ENCODE measurements at regions not wholly inside any gene's neighbourhood (a gene's known extent, or its start where the extent isn't known, plus 50 kb on each side); places are given as distances from the start of the nearest gene placed in this dataset.

GRCh38 chr4:74541667-74542066, 96.7 kb downstream of the AREG start:
- TF ChIP-seq MAX (IDR thresholded peaks at IDR 0.05; ENCODE audit: low read depth, low read length) (no peak), POLR2A (IDR thresholded peaks at IDR 0.05; ENCODE audit: extremely low read depth, insufficient read length) (no peak), CTCF (IDR thresholded peaks at IDR 0.05; ENCODE audit: low read depth, low read length) (no peak), MYC (IDR thresholded peaks at IDR 0.05; ENCODE audit: low read depth, low read length) (no peak)
- H3K4me3 ChIP-seq (ENCODE audit: low read depth, low read length): no peak overlapping the region
- no peak for DNase-seq (ENCODE audit: low read depth)

- no peak for DNase-seq (ENCODE audit: low read depth)
- H3K4me3 ChIP-seq (ENCODE audit: low read depth, low read length): no peak overlapping the region
- TF ChIP-seq POLR2A (IDR thresholded peaks at IDR 0.05; ENCODE audit: extremely low read depth, insufficient read length) (no peak), MYC (IDR thresholded peaks at IDR 0.05; ENCODE audit: low read depth, low read length) (no peak), CTCF (IDR thresholded peaks at IDR 0.05; ENCODE audit: low read depth, low read length) (no peak), MAX (IDR thresholded peaks at IDR 0.05; ENCODE audit: low read depth, low read length) (no peak)
Measured at GRCh38 chr4:74543231-74543781, 98.4 kb downstream of the AREG start.

GRCh38 chr4:74543983-74544382, 99.0 kb downstream of the AREG start:
- no peak overlapping the region for H3K4me3 ChIP-seq (ENCODE audit: low read depth, low read length)
- TF ChIP-seq POLR2A (IDR thresholded peaks at IDR 0.05; ENCODE audit: extremely low read depth, insufficient read length) (no peak), MYC (IDR thresholded peaks at IDR 0.05; ENCODE audit: low read depth, low read length) (no peak), MAX (IDR thresholded peaks at IDR 0.05; ENCODE audit: low read depth, low read length) (no peak), CTCF (IDR thresholded peaks at IDR 0.05; ENCODE audit: low read depth, low read length) (no peak)
- no peak for DNase-seq (ENCODE audit: low read depth)

- TF ChIP-seq MAX (IDR thresholded peaks at IDR 0.05; ENCODE audit: low read depth, low read length) (no peak), CTCF (IDR thresholded peaks at IDR 0.05; ENCODE audit: low read depth, low read length) (no peak), POLR2A (IDR thresholded peaks at IDR 0.05; ENCODE audit: extremely low read depth, insufficient read length) (no peak), MYC (IDR thresholded peaks at IDR 0.05; ENCODE audit: low read depth, low read length) (no peak)
- no peak overlapping the region for H3K4me3 ChIP-seq (ENCODE audit: low read depth, low read length)
- DNase-seq (ENCODE audit: low read depth): no peak
Measured at GRCh38 chr4:74544655-74545361, 99.9 kb downstream of the AREG start.

- DNase-seq (ENCODE audit: low read depth): no peak
- TF ChIP-seq MYC (IDR thresholded peaks at IDR 0.05; ENCODE audit: low read depth, low read length): no peak
- no peak for TF ChIP-seq MAX (IDR thresholded peaks at IDR 0.05; ENCODE audit: low read depth, low read length)
- no peak for TF ChIP-seq POLR2A (IDR thresholded peaks at IDR 0.05; ENCODE audit: extremely low read depth, insufficient read length)
- TF ChIP-seq CTCF (IDR thresholded peaks at IDR 0.05; ENCODE audit: low read depth, low read length): no peak
- no peak overlapping the region for H3K4me3 ChIP-seq (ENCODE audit: low read depth, low read length)
Measured at GRCh38 chr4:74545448-74545847, 100.5 kb downstream of the AREG start.
